ENCODE measurements at regions not wholly inside any gene's neighbourhood (a gene's known extent, or its start where the extent isn't known, plus 50 kb on each side); places are given as distances from the start of the nearest gene placed in this dataset.

- TF ChIP-seq ISL1 (CRISPR knock-in tag; IDR thresholded peaks at IDR 0.05) = no peak
- TF ChIP-seq CREB5 (CRISPR knock-in tag; IDR thresholded peaks at IDR 0.05; ENCODE audit: low read depth) = no peak
- TF ChIP-seq PATZ1 (CRISPR knock-in tag; IDR thresholded peaks at IDR 0.05; ENCODE audit: borderline replicate concordance) = no peak
- no peak for TF ChIP-seq SNAI2 (CRISPR knock-in tag; IDR thresholded peaks at IDR 0.05)
- no peak for TF ChIP-seq ZFP3 (CRISPR knock-in tag; IDR thresholded peaks at IDR 0.05)
Observed at GRCh38 chr20:30598460-30599230, 658.8 kb upstream of the DEFB115 start.
